Activated CD4-positive, alpha-beta memory T cell treated with anti-CD3 and anti-CD28 coated beads for 36 hours (primary cell): ENCODE measurements at regions not wholly inside any gene's neighbourhood (a gene's known extent, or its start where the extent isn't known, plus 50 kb on each side); places are given as distances from the start of the nearest gene placed in this dataset.

Source experiments
- CTCF ChIA-PET: fragments of 350-600 bp; sonication (Branson Sonifier 250); formaldehyde crosslinking; loops from one replicate; lab custom pipeline; 2021; ENCODE audit warnings: antibody characterized with exemption, inconsistent platforms; lab: Charles Lee
- POLR2A ChIA-PET: fragments of 350-600 bp; sonication (Branson Sonifier 250); formaldehyde crosslinking; loops from one replicate; lab custom pipeline; 2021; ENCODE audit warnings: antibody characterized with exemption; lab: Charles Lee
- DNase-seq: peaks from one replicate; pipeline ENCODE4 v3.0.0-alpha.2; 2020
- H3K27ac Mint-ChIP-seq: one replicate; pipeline ENCODE4 v1.8.0; 2021; ENCODE audit warnings: mixed read lengths
- H3K27me3 Mint-ChIP-seq: one replicate; pipeline ENCODE4 v1.8.0; 2021; ENCODE audit warnings: mixed read lengths
- H3K36me3 Mint-ChIP-seq: one replicate; pipeline ENCODE4 v1.8.0; 2021; ENCODE audit warnings: mixed read lengths
- H3K4me1 Mint-ChIP-seq: one replicate; pipeline ENCODE4 v1.8.0; 2021; ENCODE audit warnings: low read depth, mixed read lengths
- H3K4me3 Mint-ChIP-seq: one replicate; pipeline ENCODE4 v1.8.0; 2021; ENCODE audit warnings: mild to moderate bottlenecking, mixed read lengths
- H3K9me3 Mint-ChIP-seq: one replicate; pipeline ENCODE4 v1.8.0; 2021; ENCODE audit warnings: mixed read lengths
- intact Hi-C: fragments of 100-400 bp; cut with micrococcal nuclease; formaldehyde crosslinking; loops from one replicate; pipeline ENCODE4 v1.15.1; 2023

DNA sequence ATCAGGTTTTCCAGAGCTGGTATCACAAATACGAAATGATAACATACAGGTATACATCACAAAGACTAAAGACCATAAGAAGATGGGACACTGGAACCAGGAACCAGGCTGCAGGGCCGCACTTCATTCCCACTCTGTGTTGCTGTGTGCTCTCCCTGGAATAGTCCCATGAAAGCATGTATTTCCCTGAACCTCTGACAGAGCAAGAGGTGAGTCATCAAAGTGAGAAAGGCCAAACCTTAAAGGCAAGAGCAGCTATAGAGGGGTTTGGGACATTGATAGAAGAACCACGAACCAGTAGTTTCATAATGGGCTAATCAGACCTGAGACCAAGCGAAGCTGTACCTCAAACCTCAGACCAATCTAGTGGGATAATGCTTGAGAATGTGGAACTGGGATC is 283.0 kb upstream of the PRKD1 start:
- Mint-ChIP-seq H3K4me3 (no peak overlapping the region), H3K27ac (no peak overlapping the region), H3K27me3 (no peaks in the 10 kb centered on the region), H3K9me3 (no peaks in the 10 kb centered on the region), H3K4me1 (no peaks in the 10 kb centered on the region), H3K36me3 (no peaks in the 10 kb centered on the region)
- CTCF ChIA-PET = interaction anchor here (0.8 kb wide), 1 partner anchor 60 kb away, joined by 3 read pairs; no protein-coding TSS in a partner anchor
- DNase-seq = no peak
- POLR2A ChIA-PET = no interaction called here
- intact Hi-C loops = loop anchor here (5.0 kb wide), 1 partner anchor 663 kb away; no protein-coding TSS in a partner anchor

DNA sequence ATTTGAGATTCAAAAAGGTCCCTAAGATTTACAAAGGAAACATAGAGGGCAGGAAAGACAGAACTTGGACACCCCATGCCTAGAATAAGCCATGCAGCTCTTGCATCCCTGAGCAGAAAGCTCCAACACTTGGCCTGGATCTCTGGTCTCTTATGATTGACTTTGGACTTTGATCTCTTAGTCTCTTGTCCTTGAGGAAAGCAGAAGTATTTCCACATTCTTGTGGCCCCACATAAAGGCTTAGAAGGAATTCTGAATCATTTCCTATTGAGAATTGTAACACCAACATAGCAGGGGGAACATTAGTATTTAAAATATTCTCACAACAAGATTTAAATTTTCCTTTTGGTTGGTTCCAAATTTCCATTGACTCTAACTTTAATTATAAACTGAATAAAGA is 283.7 kb upstream of the PRKD1 start:
- DNase-seq = no peak
- Mint-ChIP-seq H3K9me3 (no peaks in the 10 kb centered on the region), H3K4me3 (no peak overlapping the region), H3K27me3 (no peaks in the 10 kb centered on the region), H3K4me1 (no peaks in the 10 kb centered on the region), H3K27ac (no peak overlapping the region), H3K36me3 (no peaks in the 10 kb centered on the region)
- ChIA-PET POLR2A (no interaction called here), CTCF (no interaction called here)
- intact Hi-C loops = loop anchor here (5.0 kb wide), 1 partner anchor 664 kb away; no protein-coding TSS in a partner anchor

DNA sequence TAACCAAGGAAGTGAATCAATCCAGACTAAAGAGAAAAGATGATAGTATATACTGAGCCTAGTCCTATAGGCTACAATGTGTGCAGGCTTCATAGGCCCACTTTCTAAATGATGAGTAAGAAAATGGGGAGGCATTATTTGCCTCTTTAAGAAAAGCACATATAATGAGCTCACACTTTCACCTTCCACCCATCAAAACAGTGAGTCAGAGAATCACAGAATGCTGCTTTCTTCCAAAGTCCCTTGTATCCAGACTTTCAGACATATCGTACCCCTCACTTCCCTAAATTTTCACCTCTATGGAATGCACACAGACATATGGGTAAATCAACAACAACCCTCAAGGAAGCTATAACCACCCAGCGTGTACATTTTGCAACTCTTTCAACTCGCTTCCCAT is 286.4 kb upstream of the PRKD1 start:
- Mint-ChIP-seq H3K27me3 (no peaks in the 10 kb centered on the region), H3K9me3 (no peaks in the 10 kb centered on the region), H3K27ac (no peak overlapping the region), H3K4me1 (no peaks in the 10 kb centered on the region), H3K36me3 (no peaks in the 10 kb centered on the region), H3K4me3 (no peak overlapping the region)
- POLR2A ChIA-PET = no interaction called here
- no peak for DNase-seq
- CTCF ChIA-PET = interaction anchor here (0.6 to 1.1 kb wide), 3 partner anchors 9 to 676 kb away, joined by 3 to 4 read pairs (median 3); no protein-coding TSS in a partner anchor
- intact Hi-C loops = loop anchor here (5.0 kb wide), 1 partner anchor 667 kb away; no protein-coding TSS in a partner anchor

DNA sequence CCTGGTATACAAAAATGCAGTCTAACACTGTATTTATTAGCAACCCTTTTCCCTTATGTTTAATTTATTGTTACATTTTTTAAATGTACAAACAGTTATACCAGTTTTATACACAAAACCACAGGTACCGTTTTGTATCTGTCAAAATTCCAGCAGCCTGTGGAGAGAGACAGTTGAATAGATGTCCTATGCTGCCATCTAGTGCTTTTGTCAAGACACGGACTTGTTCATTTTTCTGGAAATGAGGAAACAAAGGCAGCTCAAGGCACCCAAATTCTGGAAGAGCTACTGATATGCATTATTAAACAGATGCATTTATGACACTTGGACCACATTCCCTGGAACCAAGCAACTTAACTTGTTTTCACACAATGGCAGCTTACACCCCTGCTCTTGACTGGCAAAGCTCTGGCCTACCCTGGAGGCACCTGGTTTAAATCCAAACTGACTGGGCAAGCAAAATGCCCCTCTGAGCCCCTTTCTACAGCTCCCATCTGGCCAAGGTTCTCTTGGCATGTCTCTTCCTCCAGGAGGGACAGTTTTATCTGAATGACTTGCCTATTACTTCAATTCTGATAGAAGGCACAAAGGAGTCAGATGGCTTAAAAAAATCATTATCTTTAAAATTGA is 286.9 kb upstream of the PRKD1 start:
- Mint-ChIP-seq H3K9me3 (no peaks in the 10 kb centered on the region), H3K27me3 (no peaks in the 10 kb centered on the region), H3K4me1 (no peaks in the 10 kb centered on the region), H3K36me3 (no peaks in the 10 kb centered on the region), H3K4me3 (no peak overlapping the region), H3K27ac (no peak overlapping the region)
- CTCF ChIA-PET = interaction anchor here (0.6 to 1.0 kb wide), 4 partner anchors 9 to 200 kb away, joined by 3 read pairs; no protein-coding TSS in a partner anchor
- no peak for DNase-seq
- POLR2A ChIA-PET = no interaction called here
- intact Hi-C loops = loop anchor here (5.0 kb wide), 1 partner anchor 667 kb away; no protein-coding TSS in a partner anchor

DNA sequence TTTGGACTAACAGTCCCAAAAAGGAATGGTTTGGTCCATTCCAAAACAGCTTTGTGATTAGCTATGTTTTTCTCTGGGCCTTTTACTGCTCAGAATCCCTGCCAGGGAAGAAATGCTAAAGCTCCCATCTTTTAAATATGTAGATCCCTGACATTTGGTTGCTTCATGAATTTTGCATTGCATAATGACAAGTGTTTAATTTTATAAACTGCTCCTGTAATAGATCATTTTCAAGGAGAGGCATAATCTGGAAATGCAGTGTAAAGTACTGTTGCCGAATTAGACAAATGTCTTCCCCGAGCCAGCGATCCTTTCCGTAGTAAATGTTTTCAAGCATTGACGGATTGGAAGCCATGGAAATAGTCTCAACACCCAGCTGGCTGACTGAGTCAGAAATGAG is 291.3 kb upstream of the PRKD1 start:
- Mint-ChIP-seq H3K27ac (no peak overlapping the region), H3K27me3 (no peaks in the 10 kb centered on the region), H3K36me3 (no peaks in the 10 kb centered on the region), H3K4me1 (no peaks in the 10 kb centered on the region), H3K9me3 (no peaks in the 10 kb centered on the region), H3K4me3 (no peak overlapping the region)
- no peak for DNase-seq
- intact Hi-C loops = no loop called here
- CTCF ChIA-PET = no interaction called here
- POLR2A ChIA-PET = no interaction called here

DNA sequence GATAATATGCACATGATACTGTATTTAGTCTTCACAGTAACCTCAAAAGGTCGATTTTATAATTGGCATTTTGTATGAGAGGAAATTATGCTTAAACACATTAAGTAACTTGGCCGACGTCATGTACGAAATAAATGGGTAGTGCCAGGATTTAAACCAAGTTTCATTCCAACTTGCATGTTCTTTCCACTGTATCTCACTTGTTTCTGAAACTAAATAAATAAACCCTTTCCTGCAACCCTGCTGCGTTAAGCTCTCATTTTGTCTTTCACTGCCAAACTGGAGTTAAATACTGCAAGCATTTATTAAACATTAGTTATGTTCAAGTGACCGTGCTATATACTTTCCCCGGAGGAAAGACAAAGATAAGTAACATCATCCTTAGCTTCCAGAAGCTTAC is 293.9 kb upstream of the PRKD1 start:
- Mint-ChIP-seq H3K36me3 (no peaks in the 10 kb centered on the region), H3K27ac (no peak overlapping the region), H3K27me3 (no peaks in the 10 kb centered on the region), H3K4me1 (no peaks in the 10 kb centered on the region), H3K9me3 (no peaks in the 10 kb centered on the region), H3K4me3 (no peak overlapping the region)
- DNase-seq = no peak
- intact Hi-C loops = no loop called here
- ChIA-PET CTCF (no interaction called here), POLR2A (no interaction called here)

DNA sequence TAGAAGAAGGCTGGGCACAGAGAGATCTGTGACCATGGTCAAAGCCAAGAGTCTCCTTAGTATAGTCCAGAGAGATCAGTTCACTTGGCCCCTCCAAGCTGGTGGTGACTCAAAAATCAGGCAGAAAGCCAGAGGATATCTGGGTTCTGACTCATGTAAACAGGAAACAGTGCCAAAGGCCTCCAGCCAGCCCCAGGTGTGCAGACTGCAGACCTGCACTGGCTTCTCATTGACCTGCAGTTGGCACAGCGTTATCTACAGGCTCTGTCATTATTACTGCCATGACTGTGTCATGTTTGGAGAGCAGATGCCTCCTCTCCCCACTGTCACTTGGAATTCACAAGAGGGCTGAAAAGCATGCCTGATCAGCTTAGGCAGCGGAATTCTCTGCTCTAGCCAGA is 295.7 kb upstream of the PRKD1 start:
- intact Hi-C loops = no loop called here

DNA sequence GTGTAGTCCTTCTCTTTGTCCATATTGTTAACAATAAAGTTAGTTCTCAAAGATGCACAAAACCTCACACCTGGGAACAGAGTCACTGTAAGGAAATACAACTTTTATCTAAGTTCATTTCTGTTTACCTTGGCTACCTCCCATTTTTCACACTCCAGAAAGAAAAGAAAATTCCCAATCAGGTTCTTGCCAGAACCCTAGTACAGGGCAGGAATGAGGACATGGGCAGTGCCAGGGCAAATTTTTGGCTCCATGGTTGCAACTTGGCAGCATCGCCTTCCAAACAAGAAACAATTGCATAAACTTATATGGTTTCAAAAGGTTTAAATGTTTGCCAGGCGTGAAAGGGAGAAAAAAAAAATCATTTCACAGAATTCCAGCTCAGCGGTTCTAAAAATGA is 296.3 kb upstream of the PRKD1 start:
- DNase-seq = no peak
- H3K4me1 Mint-ChIP-seq = no peaks in the 10 kb centered on the region
- CTCF ChIA-PET = no interaction called here
- H3K27me3 Mint-ChIP-seq = no peaks in the 10 kb centered on the region
- POLR2A ChIA-PET = no interaction called here
- no peaks in the 10 kb centered on the region for H3K9me3 Mint-ChIP-seq
- H3K36me3 Mint-ChIP-seq = no peaks in the 10 kb centered on the region
- intact Hi-C loops = no loop called here
- no peak overlapping the region for H3K4me3 Mint-ChIP-seq
- no peak overlapping the region for H3K27ac Mint-ChIP-seq

More for the DNA sequence above, 295.7 kb upstream of the PRKD1 start:
- ChIA-PET POLR2A (no interaction called here), CTCF (no interaction called here)
- H3K4me3 Mint-ChIP-seq = no peak overlapping the region
- H3K4me1 Mint-ChIP-seq = no peaks in the 10 kb centered on the region
- H3K9me3 Mint-ChIP-seq = no peaks in the 10 kb centered on the region
- DNase-seq = no peak
- H3K36me3 Mint-ChIP-seq = no peaks in the 10 kb centered on the region
- H3K27ac Mint-ChIP-seq = no peak overlapping the region
- H3K27me3 Mint-ChIP-seq = no peaks in the 10 kb centered on the region

DNA sequence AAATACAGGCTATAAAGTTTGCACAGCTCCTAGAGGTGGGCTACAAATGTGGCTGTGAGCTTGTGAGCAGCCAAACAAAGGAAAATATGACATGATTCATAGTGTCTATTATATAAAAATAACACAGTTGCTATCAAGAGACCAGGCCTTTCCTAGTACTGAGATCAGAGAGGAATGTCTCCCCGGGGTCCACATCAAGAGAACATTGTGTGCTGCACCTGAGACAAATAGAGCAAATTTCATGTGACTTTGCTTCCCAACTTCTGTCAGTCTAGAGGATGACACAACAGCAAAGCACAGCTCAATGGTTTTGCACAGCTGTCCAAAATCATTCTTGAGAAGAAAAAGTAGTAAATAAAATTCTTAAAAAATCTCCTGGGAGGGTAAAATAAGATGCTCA is 297.5 kb upstream of the PRKD1 start:
- H3K27ac Mint-ChIP-seq = no peak overlapping the region
- DNase-seq = no peak
- no peak overlapping the region for H3K4me3 Mint-ChIP-seq
- no peaks in the 10 kb centered on the region for H3K9me3 Mint-ChIP-seq
- no peaks in the 10 kb centered on the region for H3K4me1 Mint-ChIP-seq
- H3K36me3 Mint-ChIP-seq = no peaks in the 10 kb centered on the region
- CTCF ChIA-PET = no interaction called here
- intact Hi-C loops = no loop called here
- POLR2A ChIA-PET = no interaction called here
- no peaks in the 10 kb centered on the region for H3K27me3 Mint-ChIP-seq

DNA sequence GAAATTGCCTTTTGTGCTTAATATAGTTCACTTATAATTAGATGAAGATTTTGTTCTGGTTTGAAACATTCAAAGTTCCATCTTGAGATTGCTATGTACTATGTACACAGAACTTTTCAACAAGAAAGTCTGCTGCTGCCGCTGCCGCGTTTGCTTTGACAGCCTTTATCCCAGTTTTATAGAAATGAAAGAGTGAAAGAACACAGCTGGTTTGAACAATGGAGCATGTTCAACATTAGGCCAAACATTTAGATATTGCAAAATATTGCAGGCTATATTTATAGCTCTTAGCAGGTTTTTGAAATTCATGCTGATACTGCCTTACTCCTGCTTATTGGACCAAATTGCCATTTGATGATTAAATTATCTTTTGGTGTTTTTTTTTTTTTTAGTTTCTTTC is 299.8 kb upstream of the PRKD1 start:
- ChIA-PET CTCF (no interaction called here), POLR2A (no interaction called here)
- no peak for DNase-seq
- no peaks in the 10 kb centered on the region for H3K27me3 Mint-ChIP-seq
- H3K27ac Mint-ChIP-seq = no peak overlapping the region
- no peaks in the 10 kb centered on the region for H3K36me3 Mint-ChIP-seq
- intact Hi-C loops = no loop called here
- no peaks in the 10 kb centered on the region for H3K9me3 Mint-ChIP-seq
- H3K4me3 Mint-ChIP-seq = no peak overlapping the region
- no peaks in the 10 kb centered on the region for H3K4me1 Mint-ChIP-seq

DNA sequence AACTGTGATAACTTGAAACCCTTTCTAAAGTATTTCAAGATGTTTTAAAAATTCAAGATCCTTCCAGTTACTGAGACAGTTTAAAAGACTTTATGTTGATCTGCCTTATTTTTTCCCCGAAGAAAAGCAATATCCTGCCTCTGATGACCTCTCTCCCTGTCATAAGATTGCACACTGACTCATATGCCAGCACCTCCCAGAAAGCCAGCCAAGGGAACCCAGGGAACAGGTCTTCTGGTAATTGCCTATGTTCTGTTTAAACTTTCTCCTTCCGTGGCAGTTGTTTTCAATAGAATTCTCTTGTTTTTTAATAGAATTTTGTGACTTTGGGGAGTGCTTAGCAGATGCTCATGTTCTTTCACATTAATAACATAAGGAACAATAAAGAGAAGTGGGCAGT is 300.2 kb upstream of the PRKD1 start:
- CTCF ChIA-PET = no interaction called here
- H3K27me3 Mint-ChIP-seq = no peaks in the 10 kb centered on the region
- no peak for DNase-seq
- H3K4me1 Mint-ChIP-seq = no peaks in the 10 kb centered on the region
- no peak overlapping the region for H3K4me3 Mint-ChIP-seq
- intact Hi-C loops = no loop called here
- POLR2A ChIA-PET = no interaction called here
- H3K9me3 Mint-ChIP-seq = no peaks in the 10 kb centered on the region
- no peak overlapping the region for H3K27ac Mint-ChIP-seq
- no peaks in the 10 kb centered on the region for H3K36me3 Mint-ChIP-seq

DNA sequence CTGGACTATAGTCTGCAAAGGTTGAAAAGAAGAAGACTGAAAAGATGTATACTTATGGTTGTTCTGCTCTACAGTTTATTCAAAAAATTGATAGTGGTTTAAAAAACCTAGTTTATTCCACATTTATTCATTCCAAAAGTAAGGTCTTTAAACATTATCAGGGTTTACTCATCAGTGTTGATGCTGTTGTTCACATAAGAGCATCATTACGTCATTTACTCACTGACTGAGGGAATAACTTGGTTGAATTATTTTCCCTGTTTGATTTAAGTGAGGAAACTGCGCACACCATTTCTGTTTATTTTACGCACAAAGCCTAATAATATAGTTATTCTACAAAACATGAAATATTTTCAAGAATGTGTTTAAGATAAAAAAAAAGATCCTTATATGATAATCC is 303.1 kb upstream of the PRKD1 start:
- CTCF ChIA-PET = no interaction called here
- no peaks in the 10 kb centered on the region for H3K36me3 Mint-ChIP-seq
- POLR2A ChIA-PET = no interaction called here
- intact Hi-C loops = no loop called here
- DNase-seq = no peak
- no peaks in the 10 kb centered on the region for H3K27me3 Mint-ChIP-seq
- H3K9me3 Mint-ChIP-seq = no peaks in the 10 kb centered on the region
- H3K4me3 Mint-ChIP-seq = no peak overlapping the region
- no peaks in the 10 kb centered on the region for H3K4me1 Mint-ChIP-seq
- no peak overlapping the region for H3K27ac Mint-ChIP-seq

DNA sequence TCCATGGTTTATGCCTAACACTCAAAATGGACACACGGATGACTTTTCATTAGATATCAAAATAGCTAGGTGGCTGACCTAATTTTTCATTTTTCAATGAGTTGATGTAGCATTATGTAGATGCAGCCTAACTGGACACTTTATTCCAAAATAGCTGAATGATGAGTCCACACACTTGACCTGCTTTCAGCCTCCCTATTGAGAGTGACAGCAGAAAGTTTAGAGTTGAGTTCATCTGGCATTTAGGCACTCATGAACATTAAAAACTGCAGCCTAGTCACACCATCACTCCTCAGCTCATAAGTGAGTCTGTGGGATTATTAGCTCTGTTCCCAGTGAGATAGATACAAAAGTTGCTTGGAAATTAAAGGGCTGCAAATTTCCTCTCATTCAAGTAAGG is 307.3 kb upstream of the PRKD1 start:
- ChIA-PET CTCF (no interaction called here), POLR2A (no interaction called here)
- DNase-seq = no peak
- Mint-ChIP-seq H3K9me3 (no peaks in the 10 kb centered on the region), H3K27ac (no peak overlapping the region), H3K27me3 (no peaks in the 10 kb centered on the region), H3K4me1 (no peaks in the 10 kb centered on the region), H3K36me3 (no peaks in the 10 kb centered on the region), H3K4me3 (no peak overlapping the region)
- intact Hi-C loops = no loop called here
